Natural killer cell (primary cell): ENCODE measurements at regions not wholly inside any gene's neighbourhood (a gene's known extent, or its start where the extent isn't known, plus 50 kb on each side); places are given as distances from the start of the nearest gene placed in this dataset.

ENCODE experiments used
- ATAC-seq, 3 donors: fragments of 150-1000 bp in 2 of 3; fragments of 200-7000 bp in 1 of 3; cut with Tn5 transposase; 1 replicate in 1 of 3; 2 replicates in 2 of 3; pipeline ENCODE4 v1.10.0; 2021; ENCODE audit warnings: mild to moderate bottlenecking in 2 of 3, moderate library complexity in 2 of 3
- DNase-seq, 2 donors: peaks; one replicate each; pipeline versions ENCODE4 v3.0.0 to v3.0.0-alpha.2; 2013 to 2021; ENCODE audit warnings: mixed read lengths in 1 of 2
- H3K27ac ChIP-seq: one replicate; pipeline ENCODE4 v1.5.1; 2013; ENCODE audit warnings: mild to moderate bottlenecking, low read length
- H3K27me3 ChIP-seq: one replicate; pipeline ENCODE4 v1.6.1; 2013; ENCODE audit warnings: low read length; ENCODE audit not compliant: control insufficient read depth, insufficient read depth
- H3K36me3 ChIP-seq: one replicate; pipeline ENCODE4 v1.6.1; 2013; ENCODE audit warnings: low read length; ENCODE audit not compliant: control insufficient read depth, insufficient read depth
- H3K4me1 ChIP-seq: one replicate; pipeline ENCODE4 v1.6.1; 2013; ENCODE audit warnings: low read length; ENCODE audit not compliant: control insufficient read depth, insufficient read depth
- H3K4me3 ChIP-seq: one replicate; pipeline ENCODE4 v1.5.1; 2013; ENCODE audit warnings: low read length
- H3K9me3 ChIP-seq: one replicate; pipeline ENCODE4 v1.6.1; 2013; ENCODE audit warnings: low read length; ENCODE audit not compliant: control insufficient read depth, insufficient read depth
- H3K27ac Mint-ChIP-seq, 2 donors: one replicate each; pipeline ENCODE4 v1.8.0; 2022; ENCODE audit warnings: mild to moderate bottlenecking in 2 of 2, mixed read lengths in 2 of 2, moderate library complexity in 1 of 2
- H3K27me3 Mint-ChIP-seq, 2 donors: one replicate each; pipeline ENCODE4 v1.8.0; 2022; ENCODE audit warnings: low read depth in 2 of 2, mixed read lengths in 2 of 2
- H3K36me3 Mint-ChIP-seq: one replicate; pipeline ENCODE4 v1.8.0; 2022; ENCODE audit warnings: mixed read lengths
- H3K4me1 Mint-ChIP-seq, 2 donors: one replicate each; pipeline ENCODE4 v1.8.0; 2022; ENCODE audit warnings: mixed read lengths in 2 of 2
- H3K4me3 Mint-ChIP-seq: one replicate; pipeline ENCODE4 v1.8.0; 2022; ENCODE audit warnings: mild to moderate bottlenecking, moderate library complexity, mixed read lengths
- H3K9me3 Mint-ChIP-seq, 2 donors: one replicate each; pipeline ENCODE4 v1.8.0; 2022; ENCODE audit warnings: mixed read lengths in 2 of 2
- CTCF ChIP-seq: fragments of 200-600 bp; IDR thresholded peaks from one replicate; pipeline ENCODE4 v1.8.0; 2022; ENCODE audit warnings: antibody characterized with exemption
- WGBS: methylation state at CpG from one replicate; pipeline ENCODE4 v1.1.7; 2013; ENCODE audit warnings: missing lambda C conversion rate; ENCODE audit not compliant: insufficient coverage; 5-methylcytosine and 5-hydroxymethylcytosine counted together
- intact Hi-C: fragments of 100-400 bp; cut with micrococcal nuclease; formaldehyde crosslinking; loops from one replicate; pipeline ENCODE4 v1.14.2; 2022

- no peak overlapping the region for H3K27ac Mint-ChIP-seq
- no peaks in the 10 kb centered on the region for H3K36me3 Mint-ChIP-seq
- peaks cover 0 to 13% of the 10 kb centered on the region in 2 donors for H3K4me1 Mint-ChIP-seq
- DNase-seq (no peak), ATAC-seq (peak in 1 of 3 donors; percentile 7)
- H3K4me1 ChIP-seq, result no peaks in the 10 kb centered on the region
- H3K36me3 ChIP-seq, result no peaks in the 10 kb centered on the region
- no peaks in the 10 kb centered on the region for H3K9me3 ChIP-seq
- H3K27me3 ChIP-seq, result no peaks in the 10 kb centered on the region
- intact Hi-C loops, result loop anchor here (1.0 to 2.0 kb wide), 3 partner anchors 468 to 1144 kb away; partner anchors contain the start of gene PTPRU
- H3K4me3 ChIP-seq, result no peak overlapping the region
- no peaks in the 10 kb centered on the region for H3K9me3 Mint-ChIP-seq
- TF ChIP-seq CTCF, result no peak
- H3K4me3 Mint-ChIP-seq, result no peak overlapping the region
- WGBS, result 0% methylated on average over 3 of the region's 3 CpGs
- H3K27me3 Mint-ChIP-seq, result peaks cover 0 to 10% of the 10 kb centered on the region in 2 donors
- no peak overlapping the region for H3K27ac ChIP-seq
Measured at GRCh38 chr1:30380625-30380984, 342.8 kb downstream of the MATN1 start.

- peaks cover 0 to 10% of the 10 kb centered on the region in 2 donors for H3K27me3 Mint-ChIP-seq
- H3K4me3 ChIP-seq, result no peak overlapping the region
- TF ChIP-seq CTCF, result peak; percentile 80
- peaks cover 2% of the 10 kb centered on the region for H3K27me3 ChIP-seq
- intact Hi-C loops, result loop anchor here (1.0 to 2.0 kb wide), 3 partner anchors 468 to 1143 kb away; partner anchors contain the start of gene PTPRU
- H3K4me3 Mint-ChIP-seq, result no peak overlapping the region
- no peaks in the 10 kb centered on the region for H3K36me3 ChIP-seq
- 71% methylated on average over 13 of the region's 13 CpGs for WGBS
- ATAC-seq (peak; percentile 61 to 81 (median 61)), DNase-seq (peak; percentile 16 to 81)
- peaks cover 0 to 13% of the 10 kb centered on the region in 2 donors for H3K4me1 Mint-ChIP-seq
- no peaks in the 10 kb centered on the region for H3K4me1 ChIP-seq
- no peaks in the 10 kb centered on the region for H3K9me3 ChIP-seq
- H3K9me3 Mint-ChIP-seq, result no peaks in the 10 kb centered on the region
- no peak overlapping the region for H3K27ac ChIP-seq
- no peak overlapping the region for H3K27ac Mint-ChIP-seq
- no peaks in the 10 kb centered on the region for H3K36me3 Mint-ChIP-seq
Measured at GRCh38 chr1:30379684-30380624, 343.4 kb downstream of the MATN1 start.

- no peak overlapping the region for H3K27ac Mint-ChIP-seq
- no peak overlapping the region for H3K4me3 Mint-ChIP-seq
- Histone ChIP-seq H3K27me3 (peaks cover 2% of the 10 kb centered on the region), H3K36me3 (no peaks in the 10 kb centered on the region), H3K27ac (no peak overlapping the region), H3K4me1 (no peaks in the 10 kb centered on the region), H3K4me3 (no peak overlapping the region), H3K9me3 (no peaks in the 10 kb centered on the region)
- ATAC-seq, result no peak
- DNase-seq, result no peak
- peaks cover 0 to 13% of the 10 kb centered on the region in 2 donors for H3K4me1 Mint-ChIP-seq
- no peaks in the 10 kb centered on the region for H3K36me3 Mint-ChIP-seq
- intact Hi-C loops, result no loop called here
- 48% methylated on average over 18 of the region's 18 CpGs for WGBS
- H3K27me3 Mint-ChIP-seq, result peaks cover 0 to 10% of the 10 kb centered on the region in 2 donors
- TF ChIP-seq CTCF, result no peak
- no peaks in the 10 kb centered on the region for H3K9me3 Mint-ChIP-seq
Measured at GRCh38 chr1:30378991-30379581, 344.3 kb downstream of the MATN1 start.
